ENCODE measurements at regions not wholly inside any gene's neighbourhood (a gene's known extent, or its start where the extent isn't known, plus 50 kb on each side); places are given as distances from the start of the nearest gene placed in this dataset.

GRCh38 chr18:54100920-54101470, 123.5 kb downstream of the MBD2 start:
- H3K27ac ChIP-seq (ENCODE audit: insufficient read depth, low read length): no peak overlapping the region
- no peaks in the 10 kb centered on the region for H3K36me3 ChIP-seq (ENCODE audit: control insufficient read depth, insufficient read depth, low read length)
- no peaks in the 10 kb centered on the region for H3K79me2 ChIP-seq (ENCODE audit: control insufficient read depth, insufficient read depth, low read length)
- H3K9ac ChIP-seq (ENCODE audit: insufficient read depth, low read length): no peak overlapping the region
- no peaks in the 10 kb centered on the region for H4K20me1 ChIP-seq (ENCODE audit: control insufficient read depth, extremely low read depth, insufficient read depth, low read length)
- no peaks in the 10 kb centered on the region for H3K9me3 ChIP-seq (ENCODE audit: control insufficient read depth, insufficient read depth, low read depth, low read length)
- no peaks in the 10 kb centered on the region for H3K27me3 ChIP-seq (ENCODE audit: control insufficient read depth, insufficient read depth, low read length)
- H2AFZ ChIP-seq (ENCODE audit: low read length): no peak overlapping the region
- no peaks in the 10 kb centered on the region for H3K4me1 ChIP-seq (ENCODE audit: control insufficient read depth, extremely low read depth, insufficient read depth, low read length)
- H3K4me2 ChIP-seq (ENCODE audit: extremely low read depth, insufficient read depth, low read length): no peak overlapping the region
- TF ChIP-seq EZH2 (IDR thresholded peaks at IDR 0.05; ENCODE audit: low read length, missing control alignments) (no peak), CTCF (conservative IDR thresholded peaks at IDR 0.05 in 1 of 2, IDR thresholded peaks at IDR 0.05 in 1 of 2; ENCODE audit: low read depth in 1 of 2, low read length in 2 of 2) (no peak)
- H3K4me3 ChIP-seq (replicated peaks in 1 of 4; ENCODE audit: control extremely low read depth in 1 of 4, insufficient read depth in 1 of 4, low read depth in 3 of 4, low read length in 4 of 4): no peak overlapping the region
- DNase-seq (ENCODE audit: low read depth in 2 of 2): peak in 1 of 2 donors; percentile 65

- Histone ChIP-seq H3K4me2 (ENCODE audit: extremely low read depth, insufficient read depth, low read length) (no peak overlapping the region), H4K20me1 (ENCODE audit: control insufficient read depth, extremely low read depth, insufficient read depth, low read length) (no peaks in the 10 kb centered on the region), H3K9ac (ENCODE audit: insufficient read depth, low read length) (no peak overlapping the region), H3K4me3 (replicated peaks in 1 of 4; ENCODE audit: control extremely low read depth in 1 of 4, insufficient read depth in 1 of 4, low read depth in 3 of 4, low read length in 4 of 4) (no peak overlapping the region), H3K27ac (ENCODE audit: insufficient read depth, low read length) (no peak overlapping the region), H2AFZ (ENCODE audit: low read length) (no peak overlapping the region), H3K4me1 (ENCODE audit: control insufficient read depth, extremely low read depth, insufficient read depth, low read length) (no peaks in the 10 kb centered on the region), H3K9me3 (ENCODE audit: control insufficient read depth, insufficient read depth, low read depth, low read length) (no peaks in the 10 kb centered on the region), H3K36me3 (ENCODE audit: control insufficient read depth, insufficient read depth, low read length) (no peaks in the 10 kb centered on the region), H3K79me2 (ENCODE audit: control insufficient read depth, insufficient read depth, low read length) (no peaks in the 10 kb centered on the region), H3K27me3 (ENCODE audit: control insufficient read depth, insufficient read depth, low read length) (no peaks in the 10 kb centered on the region)
- TF ChIP-seq EZH2 (IDR thresholded peaks at IDR 0.05; ENCODE audit: low read length, missing control alignments) (no peak), CTCF (conservative IDR thresholded peaks at IDR 0.05 in 1 of 2, IDR thresholded peaks at IDR 0.05 in 1 of 2; ENCODE audit: low read depth in 1 of 2, low read length in 2 of 2) (no peak)
- no peak for DNase-seq (ENCODE audit: low read depth in 2 of 2)
These were observed 124.0 kb downstream of the MBD2 start for GRCh38 chr18:54100466-54100865.

GRCh38 chr18:54094474-54094873, 130.0 kb downstream of the MBD2 start:
- no peak for TF ChIP-seq CTCF (conservative IDR thresholded peaks at IDR 0.05 in 1 of 2, IDR thresholded peaks at IDR 0.05 in 1 of 2; ENCODE audit: low read depth in 1 of 2, low read length in 2 of 2)
- TF ChIP-seq EZH2 (IDR thresholded peaks at IDR 0.05; ENCODE audit: low read length, missing control alignments): no peak
- H3K4me3 ChIP-seq (replicated peaks in 1 of 4; ENCODE audit: control extremely low read depth in 1 of 4, insufficient read depth in 1 of 4, low read depth in 3 of 4, low read length in 4 of 4): no peak overlapping the region
- H3K79me2 ChIP-seq (ENCODE audit: control insufficient read depth, insufficient read depth, low read length): no peaks in the 10 kb centered on the region
- H3K27ac ChIP-seq (ENCODE audit: insufficient read depth, low read length): no peak overlapping the region
- H3K36me3 ChIP-seq (ENCODE audit: control insufficient read depth, insufficient read depth, low read length): no peaks in the 10 kb centered on the region
- no peaks in the 10 kb centered on the region for H3K27me3 ChIP-seq (ENCODE audit: control insufficient read depth, insufficient read depth, low read length)
- H3K9me3 ChIP-seq (ENCODE audit: control insufficient read depth, insufficient read depth, low read depth, low read length): no peaks in the 10 kb centered on the region
- no peak overlapping the region for H3K9ac ChIP-seq (ENCODE audit: insufficient read depth, low read length)
- no peak overlapping the region for H3K4me2 ChIP-seq (ENCODE audit: extremely low read depth, insufficient read depth, low read length)
- no peak for DNase-seq (ENCODE audit: low read depth in 2 of 2)
- no peak overlapping the region for H2AFZ ChIP-seq (ENCODE audit: low read length)
- no peaks in the 10 kb centered on the region for H3K4me1 ChIP-seq (ENCODE audit: control insufficient read depth, extremely low read depth, insufficient read depth, low read length)
- H4K20me1 ChIP-seq (ENCODE audit: control insufficient read depth, extremely low read depth, insufficient read depth, low read length): no peaks in the 10 kb centered on the region

All from fibroblast of lung (primary cell).